Adrenal gland (tissue), 9 donors: ENCODE measurements at regions not wholly inside any gene's neighbourhood (a gene's known extent, or its start where the extent isn't known, plus 50 kb on each side); places are given as distances from the start of the nearest gene placed in this dataset.

ENCODE experiments used
- DNase-seq, 7 donors: peaks; one replicate each; pipeline ENCODE4 v3.0.0-alpha.2; 2019 to 2020
- H3K27ac ChIP-seq, 5 donors: fragments of 200-600 bp; sonication (generic) in 4 of 5; 1 replicate in 3 of 5; 2 replicates in 2 of 5; pipeline versions ENCODE4 v1.5.1 to v1.8.0; 2016 to 2020; ENCODE audit warnings: mild to moderate bottlenecking in 1 of 5
- H3K27me3 ChIP-seq: fragments of 200-600 bp; 2 replicates; pipeline ENCODE4 v1.8.0; 2021
- H3K36me3 ChIP-seq, 2 donors: fragments of 200-600 bp; replicated peaks in 1 of 2; 1 replicate in 1 of 2; 2 replicates in 1 of 2; pipeline versions ENCODE4 v1.5.1 to v1.8.0; 2018 to 2022
- H3K4me1 ChIP-seq, 2 donors: fragments of 200-600 bp; replicated peaks in 1 of 2; 1 replicate in 1 of 2; 2 replicates in 1 of 2; pipeline versions ENCODE4 v1.5.1 to v1.8.0; 2018 to 2021
- H3K4me3 ChIP-seq, 4 donors: fragments of 200-600 bp; sonication (generic) in 3 of 4; one replicate each; pipeline ENCODE4 v1.5.1; 2016 to 2018
- H3K9me3 ChIP-seq, 3 donors: fragments of 200-600 bp; sonication (generic) in 1 of 3; replicated peaks in 1 of 3; 1 replicate in 2 of 3; 2 replicates in 1 of 3; pipeline versions ENCODE4 v1.5.1 to v1.8.0; 2016 to 2021
- CTCF ChIP-seq, 6 experiments: fragments of 450-650 bp in 4 of 6; fragments of 200-600 bp in 2 of 6; sonication (generic) in 1 of 6; IDR thresholded peaks; 1 replicate in 5 of 6; 2 replicates in 1 of 6; pipeline versions ENCODE4 v1.5.1 to v1.8.0; 2016 to 2021; ENCODE audit warnings: antibody characterized with exemption in 6 of 6, mild to moderate bottlenecking in 2 of 6, moderate library complexity in 1 of 6
- POLR2A ChIP-seq, 2 donors: fragments of 450-650 bp; IDR thresholded peaks; one replicate each; pipeline ENCODE4 v1.6.1; 2017; ENCODE audit warnings: antibody characterized with exemption in 2 of 2, mild to moderate bottlenecking in 2 of 2, moderate library complexity in 1 of 2
- WGBS, 4 donors: extraction: QIAGEN DNeasy Blood & Tissue Kit in 2 of 4; methylation state at CpG; one replicate each; pipeline versions ENCODE4 v1.1.5 to v1.1.7; 2013 to 2017; 5-methylcytosine and 5-hydroxymethylcytosine counted together
- intact Hi-C, 2 donors: fragments of 100-400 bp; cut with DNase I; formaldehyde crosslinking; loops; one replicate each; pipeline versions ENCODE4 v1.14.1 to v1.15.0; 2022 to 2023
- donor health status: healthy with polysubstance abuse.
- donor health status: Bipolar disorder and iron deficiency.
- donor health status: DM: yes; HTN: yes; CAD: no.
- donor health status: DM: no; HTN: no; CAD: no.
- donor health status: DM: no; HTN: no; CAD: no.

GRCh38 chr4:189504220-189504619, 436.5 kb upstream of the FRG1 start:
- no peak for DNase-seq
- 47 to 83% (median 57%) methylated on average over 1 to 2 of the region's 2 CpGs for WGBS, 4 donors
- H3K27me3 ChIP-seq = no peaks in the 10 kb centered on the region

DNA sequence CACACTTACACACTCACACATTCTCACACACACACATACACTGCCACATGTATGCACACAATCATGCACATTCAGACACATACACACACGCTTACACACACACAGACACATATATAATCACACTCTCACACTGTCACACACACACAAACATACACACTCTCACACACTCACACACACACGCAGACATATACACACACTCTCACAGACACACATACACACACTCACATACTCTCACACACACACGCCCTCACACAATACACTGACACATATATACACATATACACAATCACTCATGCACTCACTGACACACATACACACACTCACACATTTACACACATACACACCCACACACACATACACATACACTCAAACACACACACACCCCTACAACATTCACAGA, 435.3 kb upstream of the FRG1 start:
- intact Hi-C loops = no loop called here
- no peaks in the 10 kb centered on the region for H3K4me1 ChIP-seq
- 83 to 93% (median 86%) methylated on average over 3 of the region's 3 CpGs for whole genome bisulfite sequencing, 4 donors
- DNase-seq = no peak
- H3K9me3 ChIP-seq = no peaks in the 10 kb centered on the region
- H3K36me3 ChIP-seq = no peaks in the 10 kb centered on the region
- H3K27ac ChIP-seq = no peak overlapping the region
- TF ChIP-seq CTCF (IDR thresholded peaks at IDR 0.05) (no peak), POLR2A (IDR thresholded peaks at IDR 0.05) (no peak)
- no peaks in the 10 kb centered on the region for H3K27me3 ChIP-seq
- no peak overlapping the region for H3K4me3 ChIP-seq

More at GRCh38 chr4:189504220-189504619, 436.5 kb upstream of the FRG1 start:
- no peak for TF ChIP-seq CTCF (IDR thresholded peaks at IDR 0.05)
- TF ChIP-seq POLR2A (IDR thresholded peaks at IDR 0.05) = no peak
- H3K4me3 ChIP-seq = no peak overlapping the region
- H3K4me1 ChIP-seq = no peaks in the 10 kb centered on the region
- intact Hi-C loops = no loop called here
- H3K9me3 ChIP-seq = no peaks in the 10 kb centered on the region
- no peaks in the 10 kb centered on the region for H3K36me3 ChIP-seq
- H3K27ac ChIP-seq = no peak overlapping the region

DNA sequence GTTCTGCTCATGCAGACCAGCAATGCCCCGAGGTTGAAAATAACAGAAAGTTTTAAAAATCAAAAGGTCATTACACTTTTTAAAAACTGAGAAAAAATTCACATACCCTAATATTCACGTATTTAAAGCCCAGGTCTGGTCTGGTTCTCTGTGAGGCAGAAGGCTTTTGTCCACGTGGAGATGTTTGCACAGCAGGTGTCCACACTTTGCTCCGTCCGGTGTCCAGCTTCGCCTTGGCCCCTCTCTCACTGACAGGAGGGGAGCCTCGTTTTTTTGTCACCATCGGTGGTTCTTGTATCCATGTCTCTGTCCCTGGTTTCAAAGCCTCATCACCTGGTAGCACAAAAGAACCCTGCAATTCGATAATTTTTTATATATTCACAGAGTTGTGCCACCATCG, 434.6 kb upstream of the FRG1 start:
- intact Hi-C loops = no loop called here
- no peak for DNase-seq
- TF ChIP-seq CTCF (IDR thresholded peaks at IDR 0.05) = no peak
- TF ChIP-seq POLR2A (IDR thresholded peaks at IDR 0.05) = no peak
- WGBS, 4 donors = 71 to 75% (median 73%) methylated on average over 10 of the region's 10 CpGs
- no peaks in the 10 kb centered on the region for H3K4me1 ChIP-seq
- no peaks in the 10 kb centered on the region for H3K36me3 ChIP-seq
- H3K9me3 ChIP-seq = no peaks in the 10 kb centered on the region
- H3K4me3 ChIP-seq = no peak overlapping the region
- H3K27ac ChIP-seq = no peak overlapping the region
- H3K27me3 ChIP-seq = no peaks in the 10 kb centered on the region

- WGBS, 4 donors = 84 to 97% (median 86%) methylated on average over 2 of the region's 2 CpGs
- intact Hi-C loops = no loop called here
- TF ChIP-seq CTCF (IDR thresholded peaks at IDR 0.05) = no peak
- TF ChIP-seq POLR2A (IDR thresholded peaks at IDR 0.05) = no peak
Observed at GRCh38 chr4:189507060-189507459, 433.6 kb upstream of the FRG1 start.

More at GRCh38 chr4:189507060-189507459, 433.6 kb upstream of the FRG1 start:
- no peaks in the 10 kb centered on the region for H3K36me3 ChIP-seq
- H3K9me3 ChIP-seq = no peaks in the 10 kb centered on the region
- no peaks in the 10 kb centered on the region for H3K27me3 ChIP-seq
- no peaks in the 10 kb centered on the region for H3K4me1 ChIP-seq
- H3K27ac ChIP-seq = no peak overlapping the region
- no peak for DNase-seq
- H3K4me3 ChIP-seq = no peak overlapping the region
